B cell (primary cell): ENCODE measurements at regions not wholly inside any gene's neighbourhood (a gene's known extent, or its start where the extent isn't known, plus 50 kb on each side); places are given as distances from the start of the nearest gene placed in this dataset.

Source experiments
- CTCF ChIP-seq: fragments of 200-600 bp; IDR thresholded peaks from one replicate; pipeline ENCODE4 v1.8.0; 2022; ENCODE audit warnings: antibody characterized with exemption, mild to moderate bottlenecking
- EZH2 ChIP-seq: IDR thresholded peaks from 2 replicates; pipeline ENCODE4 v1.6.1; 2012; ENCODE audit warnings: borderline replicate concordance, low read depth, mild to moderate bottlenecking, moderate library complexity, low read length; ENCODE audit not compliant: insufficient read depth, poor library complexity, severe bottlenecking

- TF ChIP-seq CTCF (no peak), EZH2 (no peak)
These were observed 192.0 kb upstream of the JUN start for GRCh38 chr1:58975888-58976287.
